Stimulated activated naive CD8-positive, alpha-beta T cell treated with anti-CD3 and anti-CD28 coated beads, Interleukin-15, amount 100 ng/mL, for 72 hours (primary cell): ENCODE measurements at regions not wholly inside any gene's neighbourhood (a gene's known extent, or its start where the extent isn't known, plus 50 kb on each side); places are given as distances from the start of the nearest gene placed in this dataset.

ENCODE experiments used
- ATAC-seq: fragments of 150-1000 bp; cut with Tn5 transposase; 2 replicates; pipeline ENCODE4 v1.10.0; 2021; ENCODE audit warnings: mild to moderate bottlenecking, moderate library complexity
- DNase-seq, 2 donors: peaks; one replicate each; pipeline ENCODE4 v3.0.0; 2021 to 2022
- H3K27ac Mint-ChIP-seq, 2 donors: one replicate each; pipeline ENCODE4 v1.8.0; 2022; ENCODE audit warnings: mild to moderate bottlenecking in 2 of 2, mixed read lengths in 2 of 2, moderate library complexity in 2 of 2
- H3K27me3 Mint-ChIP-seq: one replicate; pipeline ENCODE4 v1.8.0; 2022; ENCODE audit warnings: mixed read lengths
- H3K4me1 Mint-ChIP-seq: one replicate; pipeline ENCODE4 v1.8.0; 2022; ENCODE audit warnings: mild to moderate bottlenecking, mixed read lengths
- H3K4me3 Mint-ChIP-seq, 2 donors: one replicate each; pipeline ENCODE4 v1.8.0; 2022; ENCODE audit warnings: mild to moderate bottlenecking in 2 of 2, mixed read lengths in 2 of 2, moderate library complexity in 1 of 2
- H3K9me3 Mint-ChIP-seq, 2 donors: one replicate each; pipeline ENCODE4 v1.8.0; 2022; ENCODE audit warnings: mixed read lengths in 2 of 2

DNA sequence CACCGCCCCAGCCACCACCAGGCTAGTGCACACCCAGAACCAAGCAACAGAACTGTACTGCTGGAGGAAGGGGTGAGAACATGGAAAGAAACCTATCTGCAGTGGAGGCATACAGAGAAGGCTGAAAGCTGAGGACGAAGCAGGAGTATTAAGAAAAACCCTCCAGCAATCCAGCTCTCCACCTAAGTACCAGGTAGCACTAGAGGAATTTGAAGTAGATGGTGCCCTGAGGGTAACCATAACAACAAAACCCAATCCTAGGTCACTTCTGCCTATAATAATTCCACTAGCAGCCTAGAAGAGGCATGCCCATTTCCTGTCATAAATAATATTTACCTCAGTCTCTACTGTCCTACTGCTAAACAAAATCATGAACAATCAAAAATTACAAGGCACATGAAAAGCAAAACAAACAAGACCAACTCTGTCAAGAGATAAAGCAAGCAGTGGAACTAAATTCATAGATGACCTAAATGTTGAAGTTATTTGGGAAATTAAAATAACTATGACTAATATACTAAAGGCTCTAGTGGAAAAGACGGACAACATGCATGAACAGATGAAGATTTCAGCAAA lies 51.1 kb downstream of the HYCC1 start:
- ATAC-seq (no peak), DNase-seq (no peak)
- no peaks in the 10 kb centered on the region for H3K27me3 Mint-ChIP-seq
- H3K4me3 Mint-ChIP-seq, result no peak overlapping the region
- no peaks in the 10 kb centered on the region for H3K9me3 Mint-ChIP-seq
- no peaks in the 10 kb centered on the region for H3K4me1 Mint-ChIP-seq
- H3K27ac Mint-ChIP-seq, result no peak overlapping the region

DNA sequence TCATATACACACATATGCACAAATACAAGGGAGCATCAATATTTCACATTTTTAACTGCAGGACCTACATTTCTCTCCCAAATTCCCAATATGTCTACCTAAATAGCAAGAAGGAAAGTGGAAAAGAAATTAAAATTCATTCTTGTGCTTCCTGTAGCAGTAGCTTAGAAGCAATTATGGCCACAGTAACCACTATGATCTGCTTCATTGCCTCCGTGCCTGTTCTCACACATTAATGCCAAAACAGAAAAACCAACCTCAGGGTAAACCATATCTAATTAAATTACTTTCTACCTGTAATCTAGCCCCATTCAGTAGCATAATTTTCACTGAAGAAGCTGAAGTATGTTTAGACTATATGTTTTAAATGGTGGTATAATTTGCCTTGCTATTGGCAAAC lies 55.2 kb downstream of the HYCC1 start:
- Mint-ChIP-seq H3K9me3 (no peaks in the 10 kb centered on the region), H3K27ac (no peak overlapping the region), H3K4me3 (no peak overlapping the region), H3K27me3 (no peaks in the 10 kb centered on the region), H3K4me1 (no peaks in the 10 kb centered on the region)
- no peak for DNase-seq
- no peak for ATAC-seq

DNA sequence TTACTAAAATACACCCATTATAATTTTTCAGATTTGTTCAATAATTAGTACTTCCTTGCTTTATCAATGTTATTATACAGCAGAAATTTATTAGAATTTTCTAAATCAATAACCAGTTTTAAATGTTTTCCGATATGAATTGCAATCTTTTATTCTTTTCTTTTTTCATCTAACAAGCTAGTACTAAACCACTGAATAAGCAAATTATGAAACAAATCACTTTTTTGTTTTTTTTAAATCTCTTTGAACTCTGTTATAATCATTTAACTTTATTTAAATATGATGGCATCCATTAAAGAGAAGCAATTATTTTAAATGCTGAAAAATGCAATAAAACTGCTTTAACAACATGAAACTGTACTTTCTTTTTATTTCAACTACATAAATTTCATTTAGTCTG lies 59.7 kb downstream of the HYCC1 start:
- H3K27ac Mint-ChIP-seq, result no peak overlapping the region
- no peaks in the 10 kb centered on the region for H3K4me1 Mint-ChIP-seq
- ATAC-seq (no peak), DNase-seq (no peak)
- no peak overlapping the region for H3K4me3 Mint-ChIP-seq
- H3K27me3 Mint-ChIP-seq, result no peaks in the 10 kb centered on the region
- no peaks in the 10 kb centered on the region for H3K9me3 Mint-ChIP-seq

DNA sequence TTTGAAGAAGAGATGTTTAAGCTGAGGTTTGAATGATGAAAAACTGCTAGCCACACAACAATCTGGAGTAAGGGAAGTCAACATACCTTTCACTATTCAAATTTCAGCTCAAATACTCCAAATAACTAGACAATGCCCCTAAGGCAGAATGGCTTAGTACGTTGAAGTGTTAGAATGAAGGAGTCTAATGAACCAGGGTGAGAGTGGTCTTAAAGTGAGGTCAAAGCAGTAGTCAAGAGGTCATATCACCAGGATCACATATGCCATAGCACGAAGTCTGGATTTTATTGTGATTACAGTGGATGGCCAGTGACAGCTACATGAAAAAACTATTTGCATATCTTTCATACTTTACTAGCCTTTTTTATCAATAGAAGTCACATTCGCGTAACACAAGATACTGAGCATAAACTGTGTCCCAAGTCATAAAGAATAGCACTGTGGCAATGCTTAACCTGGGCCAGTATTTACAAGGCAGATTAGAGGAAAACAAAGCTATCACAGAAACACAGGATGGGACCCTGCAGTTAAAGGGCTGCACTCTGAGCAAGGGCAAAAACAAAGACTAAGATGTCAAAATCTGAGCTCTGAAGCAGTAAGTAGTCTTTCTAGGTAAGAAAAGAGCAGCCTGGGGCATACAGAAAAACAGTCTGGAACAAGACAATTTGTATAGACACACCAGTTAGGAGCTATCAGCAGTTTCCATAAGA lies 61.5 kb downstream of the HYCC1 start:
- H3K27ac Mint-ChIP-seq, result no peak overlapping the region
- no peak for ATAC-seq
- no peaks in the 10 kb centered on the region for H3K9me3 Mint-ChIP-seq
- H3K4me3 Mint-ChIP-seq, result no peak overlapping the region
- DNase-seq, result no peak
- H3K27me3 Mint-ChIP-seq, result no peaks in the 10 kb centered on the region
- no peaks in the 10 kb centered on the region for H3K4me1 Mint-ChIP-seq

DNA sequence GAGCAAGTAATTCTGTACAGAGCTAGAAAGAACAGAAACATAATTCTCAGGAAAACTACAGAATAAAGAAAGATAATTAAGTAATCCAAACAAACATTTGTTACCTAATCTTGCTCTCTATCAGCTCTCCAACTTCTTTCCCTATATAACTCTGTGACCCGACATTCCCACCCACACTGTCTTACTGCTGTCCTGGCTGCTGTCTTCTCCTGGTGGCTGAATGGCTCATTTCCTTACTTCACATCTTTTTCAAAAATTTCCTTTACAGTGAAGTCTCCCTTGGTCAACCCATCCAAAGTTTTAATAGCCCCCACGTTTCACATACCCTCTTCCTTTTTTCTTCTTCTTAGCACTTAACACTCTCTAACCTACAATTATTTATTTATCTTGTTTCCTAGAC lies 64.0 kb downstream of the HYCC1 start:
- ATAC-seq, result no peak
- no peak overlapping the region for H3K4me3 Mint-ChIP-seq

DNA sequence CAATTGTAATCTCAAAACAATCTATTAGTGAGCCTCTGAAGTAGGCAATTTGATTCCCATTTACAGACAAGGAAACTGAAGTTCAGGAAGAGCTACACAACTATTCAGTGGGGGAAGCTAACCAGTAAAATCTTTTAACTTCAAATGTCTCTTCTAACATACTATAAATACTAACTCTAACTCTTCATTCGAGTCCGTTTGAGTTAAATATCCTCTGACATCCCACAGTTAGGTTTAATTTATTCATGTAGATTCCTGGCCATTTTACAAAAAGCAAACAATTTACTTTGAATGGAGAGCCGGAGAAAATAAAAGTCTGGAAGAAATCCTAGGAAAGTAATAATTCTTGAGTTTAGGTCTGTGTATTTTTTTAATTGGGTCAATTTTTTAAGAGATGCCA lies 64.7 kb downstream of the HYCC1 start:
- ATAC-seq (no peak), DNase-seq (no peak)
- no peak overlapping the region for H3K27ac Mint-ChIP-seq
- H3K9me3 Mint-ChIP-seq, result no peaks in the 10 kb centered on the region
- no peaks in the 10 kb centered on the region for H3K4me1 Mint-ChIP-seq
- H3K4me3 Mint-ChIP-seq, result no peak overlapping the region
- no peaks in the 10 kb centered on the region for H3K27me3 Mint-ChIP-seq

More for the DNA sequence above, 64.0 kb downstream of the HYCC1 start:
- no peaks in the 10 kb centered on the region for H3K9me3 Mint-ChIP-seq
- no peaks in the 10 kb centered on the region for H3K27me3 Mint-ChIP-seq
- no peak for DNase-seq
- peak overlapping the region in 1 of 2 donors; percentile 84 for H3K27ac Mint-ChIP-seq
- no peaks in the 10 kb centered on the region for H3K4me1 Mint-ChIP-seq

DNA sequence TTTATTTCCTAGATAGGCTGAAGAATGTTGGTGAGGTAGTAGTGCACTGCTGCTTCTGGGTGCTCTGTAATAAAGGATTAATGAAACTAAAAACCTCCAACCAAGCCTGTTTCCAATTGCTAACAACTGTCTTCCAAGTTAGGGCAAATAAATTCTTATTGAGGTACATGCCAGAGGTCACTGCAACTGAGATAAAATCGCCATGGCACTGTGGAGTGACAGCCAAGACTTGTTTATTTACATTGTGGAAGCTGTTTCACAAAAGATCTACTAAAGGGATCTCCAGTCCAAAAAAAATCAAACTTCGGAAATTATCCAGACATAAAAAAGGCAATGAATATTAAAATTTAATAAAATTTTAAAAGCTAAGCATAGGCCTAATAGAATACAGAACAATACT lies 65.2 kb downstream of the HYCC1 start:
- no peak overlapping the region for H3K4me3 Mint-ChIP-seq
- H3K27ac Mint-ChIP-seq, result no peak overlapping the region
- no peaks in the 10 kb centered on the region for H3K4me1 Mint-ChIP-seq
- ATAC-seq (no peak), DNase-seq (no peak)
- no peaks in the 10 kb centered on the region for H3K9me3 Mint-ChIP-seq
- H3K27me3 Mint-ChIP-seq, result no peaks in the 10 kb centered on the region

DNA sequence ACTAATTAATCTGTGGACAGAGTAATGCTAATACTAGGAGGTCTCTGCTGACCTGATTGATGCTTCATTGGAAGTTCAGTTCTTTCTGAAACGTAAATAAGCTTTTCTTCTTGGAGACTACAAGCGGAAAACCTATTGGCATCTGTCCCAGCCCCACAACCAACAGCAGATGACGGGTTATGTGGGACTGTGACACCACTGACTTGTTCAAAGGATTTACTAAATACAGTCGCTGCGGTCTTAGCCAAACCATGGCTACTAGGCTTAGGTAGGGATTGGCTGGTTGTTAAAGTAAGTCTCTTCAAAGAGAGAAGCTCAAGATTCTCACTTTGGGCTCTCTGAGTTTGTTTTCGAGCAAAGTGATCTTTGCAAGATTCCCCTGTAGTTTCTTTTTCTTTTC lies 68.3 kb downstream of the HYCC1 start:
- DNase-seq, result no peak

DNA sequence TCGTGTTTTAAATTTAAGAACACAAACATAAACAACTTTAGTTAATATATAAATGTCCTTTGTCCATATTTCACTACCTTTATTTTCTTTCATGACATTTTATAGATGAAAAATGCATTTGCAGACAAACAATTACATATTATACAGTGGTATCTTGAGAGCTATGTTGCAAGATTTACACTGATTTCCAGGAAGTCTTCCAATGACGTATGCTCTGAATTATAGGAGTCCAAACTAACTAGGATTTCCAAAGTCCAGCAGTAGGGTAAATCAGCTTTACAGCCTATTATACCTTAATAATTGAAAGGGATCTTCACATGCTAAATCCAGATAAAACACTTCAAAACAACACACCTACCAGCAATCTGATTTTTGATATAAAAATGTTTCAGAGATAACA lies 69.4 kb downstream of the HYCC1 start:
- ATAC-seq, result no peak
- no peaks in the 10 kb centered on the region for H3K4me1 Mint-ChIP-seq
- no peak overlapping the region for H3K27ac Mint-ChIP-seq
- no peaks in the 10 kb centered on the region for H3K9me3 Mint-ChIP-seq
- no peaks in the 10 kb centered on the region for H3K27me3 Mint-ChIP-seq
- no peak overlapping the region for H3K4me3 Mint-ChIP-seq
- no peak for DNase-seq

More for the DNA sequence above, 68.3 kb downstream of the HYCC1 start:
- no peaks in the 10 kb centered on the region for H3K9me3 Mint-ChIP-seq
- no peak for ATAC-seq
- no peaks in the 10 kb centered on the region for H3K27me3 Mint-ChIP-seq
- no peak overlapping the region for H3K27ac Mint-ChIP-seq
- H3K4me3 Mint-ChIP-seq, result no peak overlapping the region
- H3K4me1 Mint-ChIP-seq, result no peaks in the 10 kb centered on the region

DNA sequence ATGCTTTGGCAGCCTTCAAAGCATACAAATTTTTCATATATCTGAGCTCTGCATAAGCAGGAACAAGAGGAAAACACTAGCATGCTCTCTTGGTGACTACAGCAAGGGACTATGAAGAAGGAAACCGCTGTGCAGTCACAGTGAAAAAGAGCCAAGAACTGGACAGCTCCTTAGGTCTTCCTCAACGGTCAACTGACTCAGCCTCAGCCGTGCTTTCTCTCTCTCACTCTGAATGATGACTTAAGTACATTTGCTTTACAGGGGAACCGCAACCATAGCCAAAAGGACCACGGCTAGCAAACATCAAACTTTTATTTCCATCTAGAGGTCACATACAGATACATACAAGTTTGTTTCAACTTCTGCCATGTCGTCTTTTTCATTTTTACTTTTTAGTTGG lies 69.9 kb downstream of the HYCC1 start:
- H3K27ac Mint-ChIP-seq, result no peak overlapping the region
- no peaks in the 10 kb centered on the region for H3K9me3 Mint-ChIP-seq
- DNase-seq, result no peak
- H3K4me1 Mint-ChIP-seq, result no peaks in the 10 kb centered on the region
- ATAC-seq, result no peak
- H3K4me3 Mint-ChIP-seq, result no peak overlapping the region
- no peaks in the 10 kb centered on the region for H3K27me3 Mint-ChIP-seq

DNA sequence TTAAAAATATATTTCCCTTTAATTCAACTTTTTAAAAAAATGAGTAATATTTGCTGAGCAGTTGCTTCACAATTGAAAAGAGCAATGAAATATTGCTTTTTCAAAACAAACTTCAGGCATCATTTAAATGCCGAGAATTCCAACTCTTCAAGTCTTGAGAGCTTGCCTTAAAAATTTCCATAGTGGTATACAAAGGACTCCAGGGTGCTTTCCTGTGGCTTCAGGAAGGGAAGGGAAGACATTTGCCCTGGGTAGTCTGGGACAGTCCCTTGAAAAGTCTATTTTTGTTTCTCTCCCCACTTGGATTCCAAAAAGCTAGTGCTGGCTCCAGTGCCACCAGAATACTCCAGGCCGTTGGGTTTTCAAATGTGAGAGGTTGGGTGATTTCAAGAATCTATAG lies 71.7 kb downstream of the HYCC1 start:
- no peaks in the 10 kb centered on the region for H3K9me3 Mint-ChIP-seq
- no peak overlapping the region for H3K4me3 Mint-ChIP-seq
- no peaks in the 10 kb centered on the region for H3K4me1 Mint-ChIP-seq
- H3K27ac Mint-ChIP-seq, result no peak overlapping the region
- no peaks in the 10 kb centered on the region for H3K27me3 Mint-ChIP-seq
- no peak for DNase-seq
- no peak for ATAC-seq

DNA sequence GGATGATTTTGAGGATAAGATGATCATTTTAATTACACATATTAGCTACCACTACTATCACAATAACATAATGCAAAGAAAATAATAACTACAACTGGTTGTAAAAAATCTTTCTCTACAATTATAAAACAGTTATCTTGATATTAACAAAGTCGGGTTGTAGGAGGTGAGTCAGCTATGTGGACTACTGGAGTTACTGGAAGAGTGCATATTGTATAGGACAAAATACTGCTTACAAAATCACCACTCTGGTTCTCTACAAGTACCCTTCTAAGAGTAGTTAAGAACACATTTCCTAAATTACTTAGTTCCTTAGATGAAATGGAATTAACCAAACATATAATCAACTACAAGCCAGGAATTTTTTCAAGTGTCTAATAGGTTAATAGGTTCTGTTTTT lies 74.1 kb downstream of the HYCC1 start:
- ATAC-seq, result no peak
- H3K4me3 Mint-ChIP-seq, result no peak overlapping the region
- no peaks in the 10 kb centered on the region for H3K27me3 Mint-ChIP-seq
- DNase-seq, result no peak
- H3K27ac Mint-ChIP-seq, result no peak overlapping the region
- H3K4me1 Mint-ChIP-seq, result no peaks in the 10 kb centered on the region
- no peaks in the 10 kb centered on the region for H3K9me3 Mint-ChIP-seq

DNA sequence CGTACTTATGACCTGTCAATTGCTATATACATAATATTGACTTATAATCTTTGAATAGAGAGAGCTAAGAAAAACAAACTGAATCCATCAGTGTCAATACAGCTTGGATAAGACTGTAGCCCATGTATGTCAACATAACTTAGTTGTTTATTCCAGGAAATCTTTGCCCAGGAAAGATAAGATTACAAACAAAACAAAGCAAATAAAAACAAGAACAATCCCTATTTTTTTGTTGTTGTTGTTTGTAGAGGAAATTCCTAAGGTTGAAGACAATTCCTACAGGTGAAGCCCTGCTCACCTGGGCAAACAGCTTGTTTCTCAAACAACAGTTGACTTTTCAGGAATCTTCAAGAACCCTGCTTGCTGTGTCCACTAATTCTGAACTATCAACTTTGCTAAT lies 76.0 kb downstream of the HYCC1 start:
- Mint-ChIP-seq H3K27me3 (peaks cover 9% of the 10 kb centered on the region), H3K4me3 (no peak overlapping the region), H3K27ac (no peak overlapping the region), H3K9me3 (no peaks in the 10 kb centered on the region), H3K4me1 (no peaks in the 10 kb centered on the region)
- ATAC-seq (no peak), DNase-seq (no peak)

DNA sequence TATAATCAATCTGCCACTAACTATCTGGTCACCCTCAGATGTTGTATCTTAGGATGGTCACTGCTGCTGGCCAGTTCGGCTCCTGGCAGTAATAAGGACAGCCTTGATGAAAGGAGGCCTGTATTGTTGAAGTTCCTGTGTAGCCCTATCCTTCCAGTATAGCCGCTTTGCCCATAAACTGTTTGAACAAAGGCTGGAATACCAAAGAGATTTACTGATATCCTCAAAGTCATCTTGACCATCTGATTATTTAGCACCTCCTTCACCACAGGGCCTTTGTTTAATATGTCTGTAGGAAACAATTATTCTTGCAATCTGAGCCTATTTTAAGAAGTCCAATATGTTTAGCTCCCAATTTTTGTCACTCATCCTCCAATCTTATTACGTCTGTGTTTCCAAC lies 77.7 kb downstream of the HYCC1 start:
- Mint-ChIP-seq H3K27ac (no peak overlapping the region), H3K27me3 (peaks cover 22% of the 10 kb centered on the region), H3K4me1 (no peaks in the 10 kb centered on the region), H3K9me3 (no peaks in the 10 kb centered on the region), H3K4me3 (no peak overlapping the region)
- ATAC-seq (no peak), DNase-seq (no peak)

DNA sequence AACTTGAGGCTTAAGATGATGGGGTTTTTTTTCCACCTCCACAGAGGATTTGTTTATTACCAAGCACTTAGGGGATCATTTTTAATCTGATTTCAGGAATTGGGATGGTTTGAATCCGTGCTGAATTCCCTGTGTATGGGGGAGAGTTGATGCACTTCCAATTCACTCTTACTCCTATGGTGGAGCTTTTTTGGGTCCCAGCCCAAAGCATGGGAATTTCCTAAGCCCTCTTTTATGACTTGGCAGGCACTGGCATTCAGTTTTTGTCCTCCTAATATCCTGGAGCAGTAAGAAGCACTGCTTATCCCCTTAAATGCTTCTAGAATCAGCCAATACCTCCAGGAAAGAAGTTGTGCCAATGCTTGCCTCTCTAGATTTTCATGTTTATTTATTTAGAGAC lies 78.7 kb downstream of the HYCC1 start:
- no peak for DNase-seq
- H3K4me1 Mint-ChIP-seq, result no peaks in the 10 kb centered on the region
- ATAC-seq, result no peak
- peaks cover 0 to 3% of the 10 kb centered on the region in 2 donors for H3K9me3 Mint-ChIP-seq
- peaks cover 23% of the 10 kb centered on the region for H3K27me3 Mint-ChIP-seq
- H3K27ac Mint-ChIP-seq, result no peak overlapping the region
- no peak overlapping the region for H3K4me3 Mint-ChIP-seq

DNA sequence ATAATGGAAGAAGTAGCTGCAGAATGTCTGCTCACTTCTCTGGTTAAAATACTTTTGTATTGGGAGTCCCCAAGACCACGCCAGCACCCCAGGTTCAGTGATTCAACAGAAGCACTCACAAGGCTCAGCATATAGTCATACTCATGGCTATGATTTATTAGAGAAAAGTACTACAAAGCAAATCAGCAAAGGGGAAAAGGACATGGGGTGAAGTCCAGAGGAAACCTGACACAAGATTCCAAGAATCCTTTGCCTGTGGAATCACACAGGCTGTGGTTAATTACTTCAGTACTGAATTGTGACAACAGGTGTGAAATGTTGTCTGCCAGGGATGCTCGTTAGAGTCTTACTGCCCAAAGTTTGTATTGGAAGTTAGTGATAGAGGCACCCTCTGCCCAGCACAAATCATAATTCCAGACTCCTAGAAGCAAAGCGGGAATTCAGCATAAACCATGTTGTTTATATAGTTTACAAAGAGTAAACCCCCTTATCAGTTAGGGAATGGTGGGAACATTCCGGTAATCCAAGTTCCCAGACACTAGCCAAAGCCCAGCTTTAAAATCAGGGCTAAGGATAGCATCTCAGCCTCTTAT lies 79.4 kb downstream of the HYCC1 start:
- no peak for DNase-seq
- Mint-ChIP-seq H3K27me3 (peaks cover 23% of the 10 kb centered on the region), H3K27ac (no peak overlapping the region), H3K4me3 (no peak overlapping the region), H3K9me3 (peaks cover 0 to 3% of the 10 kb centered on the region in 2 donors), H3K4me1 (no peaks in the 10 kb centered on the region)
- ATAC-seq, result no peak

DNA sequence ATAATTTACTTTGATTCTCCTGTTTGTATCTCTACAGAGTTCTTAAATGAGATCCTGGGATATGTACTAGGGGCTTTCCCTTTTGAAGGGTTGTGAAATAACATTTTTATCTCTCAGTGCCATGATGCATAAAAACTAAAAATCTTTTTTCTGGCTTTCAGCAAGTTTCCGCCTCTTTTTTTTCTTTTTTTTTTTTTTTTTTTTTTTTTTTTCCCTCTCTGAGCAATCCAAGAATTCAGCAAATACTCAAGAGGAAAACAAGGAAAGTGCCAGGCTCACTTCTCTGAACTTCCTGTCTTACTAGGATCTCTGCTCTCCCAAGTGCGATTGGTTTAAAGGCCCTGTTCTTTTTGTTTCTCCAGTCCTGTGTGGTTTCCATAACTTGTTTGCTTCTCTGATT lies 79.9 kb downstream of the HYCC1 start:
- no peaks in the 10 kb centered on the region for H3K4me1 Mint-ChIP-seq
- DNase-seq (no peak), ATAC-seq (no peak)
- peaks cover 23% of the 10 kb centered on the region for H3K27me3 Mint-ChIP-seq
- H3K27ac Mint-ChIP-seq, result no peak overlapping the region
- peaks cover 0 to 3% of the 10 kb centered on the region in 2 donors for H3K9me3 Mint-ChIP-seq
- H3K4me3 Mint-ChIP-seq, result no peak overlapping the region
